Immature natural killer cell (primary cell): ENCODE measurements at regions not wholly inside any gene's neighbourhood (a gene's known extent, or its start where the extent isn't known, plus 50 kb on each side); places are given as distances from the start of the nearest gene placed in this dataset.

Experiments
- DNase-seq, 3 donors: peaks; one replicate each; pipeline ENCODE4 v3.0.0; 2022; ENCODE audit warnings: mixed read lengths in 1 of 3
- H3K27ac Mint-ChIP-seq, 6 donors: one replicate each; pipeline ENCODE4 v1.8.0; 2020; ENCODE audit warnings: mixed read lengths in 6 of 6, mild to moderate bottlenecking in 5 of 6, inconsistent platforms in 4 of 6, moderate library complexity in 3 of 6
- H3K27me3 Mint-ChIP-seq, 3 donors: one replicate each; pipeline ENCODE4 v1.8.0; 2020 to 2021; ENCODE audit warnings: low read depth in 3 of 3, mild to moderate bottlenecking in 3 of 3, mixed read lengths in 3 of 3, moderate library complexity in 3 of 3, inconsistent platforms in 1 of 3
- H3K36me3 Mint-ChIP-seq, 3 donors: one replicate each; pipeline ENCODE4 v1.8.0; 2020; ENCODE audit warnings: mixed read lengths in 3 of 3, inconsistent platforms in 2 of 3, mild to moderate bottlenecking in 2 of 3
- H3K4me1 Mint-ChIP-seq, 2 donors: one replicate each; pipeline ENCODE4 v1.8.0; 2020; ENCODE audit warnings: inconsistent platforms in 2 of 2, mild to moderate bottlenecking in 2 of 2, mixed read lengths in 2 of 2, moderate library complexity in 1 of 2
- H3K4me3 Mint-ChIP-seq, 5 donors: one replicate each; pipeline ENCODE4 v1.8.0; 2020; ENCODE audit warnings: mild to moderate bottlenecking in 5 of 5, mixed read lengths in 5 of 5, inconsistent platforms in 3 of 5, moderate library complexity in 3 of 5
- H3K9me3 Mint-ChIP-seq, 6 donors: one replicate each; pipeline ENCODE4 v1.8.0; 2020; ENCODE audit warnings: mild to moderate bottlenecking in 6 of 6, mixed read lengths in 6 of 6, inconsistent platforms in 4 of 6, moderate library complexity in 3 of 6

- no peak overlapping the region for H3K27ac Mint-ChIP-seq
- H3K9me3 Mint-ChIP-seq: no peaks in the 10 kb centered on the region
- no peaks in the 10 kb centered on the region for H3K27me3 Mint-ChIP-seq
- H3K4me1 Mint-ChIP-seq: no peaks in the 10 kb centered on the region
- DNase-seq: no peak
- no peaks in the 10 kb centered on the region for H3K36me3 Mint-ChIP-seq
- no peak overlapping the region for H3K4me3 Mint-ChIP-seq
Measured at GRCh38 chr1:239436286-239436685, 49.9 kb downstream of the CHRM3 start.

DNA sequence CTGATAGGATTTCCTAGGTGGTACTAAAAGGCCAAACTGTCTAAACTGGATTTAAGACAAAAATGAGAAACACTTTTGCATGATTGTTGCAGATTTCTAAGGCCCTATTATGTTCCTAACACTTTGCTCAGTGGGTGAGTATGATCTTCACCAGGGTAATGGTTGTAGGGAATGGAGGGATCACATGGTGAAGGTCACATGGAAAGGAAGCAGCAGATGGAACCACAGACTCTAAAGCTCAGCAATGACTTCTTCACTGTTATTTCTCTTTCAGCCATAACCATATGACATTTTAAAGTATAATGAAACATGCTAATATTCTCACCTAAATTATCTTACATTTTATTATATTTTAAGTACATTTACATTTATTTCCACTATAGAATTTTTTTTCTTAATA, 51.5 kb downstream of the CHRM3 start:
- no peaks in the 10 kb centered on the region for H3K9me3 Mint-ChIP-seq

GRCh38 chr1:239438891-239439290, 52.5 kb downstream of the CHRM3 start:
- no peak overlapping the region for H3K4me3 Mint-ChIP-seq
- no peaks in the 10 kb centered on the region for H3K9me3 Mint-ChIP-seq
- no peak for DNase-seq
- H3K36me3 Mint-ChIP-seq: no peaks in the 10 kb centered on the region
- H3K27ac Mint-ChIP-seq: no peak overlapping the region
- peaks cover 0 to 5% (median 0%) of the 10 kb centered on the region in 3 donors for H3K27me3 Mint-ChIP-seq
- no peaks in the 10 kb centered on the region for H3K4me1 Mint-ChIP-seq

More for the DNA sequence above, 51.5 kb downstream of the CHRM3 start:
- no peak overlapping the region for H3K27ac Mint-ChIP-seq
- H3K36me3 Mint-ChIP-seq: no peaks in the 10 kb centered on the region
- H3K27me3 Mint-ChIP-seq: peaks cover 0 to 5% (median 0%) of the 10 kb centered on the region in 3 donors
- no peaks in the 10 kb centered on the region for H3K4me1 Mint-ChIP-seq
- H3K4me3 Mint-ChIP-seq: no peak overlapping the region
- DNase-seq: no peak

DNA sequence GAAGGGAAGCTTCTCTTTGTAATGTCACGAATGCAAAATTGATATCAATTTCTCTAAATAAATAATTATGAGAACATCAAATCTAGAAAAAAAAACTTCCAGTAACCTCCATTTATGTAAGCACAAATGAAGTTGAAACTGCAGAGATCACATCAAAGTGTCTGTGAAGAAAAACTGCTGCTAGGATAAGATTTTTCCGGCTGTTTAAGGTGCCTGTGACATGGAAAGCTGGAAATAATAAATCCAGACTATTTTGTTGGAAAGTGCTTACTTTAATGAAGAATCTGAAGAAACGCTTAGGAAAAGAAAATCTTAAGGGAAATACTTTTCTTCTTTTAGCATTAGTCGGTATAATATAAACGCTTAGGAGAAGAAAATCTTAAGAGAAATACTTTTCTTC, 57.0 kb downstream of the CHRM3 start:
- Mint-ChIP-seq H3K4me1 (no peaks in the 10 kb centered on the region), H3K9me3 (no peaks in the 10 kb centered on the region), H3K36me3 (no peaks in the 10 kb centered on the region), H3K27me3 (peaks cover 0 to 5% (median 0%) of the 10 kb centered on the region in 3 donors), H3K27ac (no peak overlapping the region), H3K4me3 (no peak overlapping the region)
- DNase-seq: no peak

DNA sequence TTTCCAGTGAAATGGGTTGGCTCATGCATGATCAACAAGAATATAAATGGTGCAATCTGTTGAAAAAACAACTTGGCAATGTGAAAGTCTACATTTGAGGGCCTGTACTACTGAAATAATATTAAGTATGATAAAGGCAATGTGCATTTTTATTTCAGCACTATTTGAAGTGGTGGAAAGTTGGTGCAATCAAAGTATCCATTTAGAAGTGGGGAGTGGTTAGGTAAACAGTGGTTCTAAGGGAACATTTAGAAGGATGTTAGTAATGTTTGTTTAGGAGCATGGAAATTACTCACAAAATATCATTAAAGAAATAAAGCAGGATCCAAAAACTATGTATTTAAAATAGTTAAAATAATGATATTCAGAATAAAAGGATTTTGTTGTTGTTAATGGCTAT, 60.2 kb downstream of the CHRM3 start:
- H3K27ac Mint-ChIP-seq: no peak overlapping the region
- no peak overlapping the region for H3K4me3 Mint-ChIP-seq
- no peaks in the 10 kb centered on the region for H3K9me3 Mint-ChIP-seq
- H3K4me1 Mint-ChIP-seq: no peaks in the 10 kb centered on the region
- H3K36me3 Mint-ChIP-seq: no peaks in the 10 kb centered on the region
- DNase-seq: no peak
- H3K27me3 Mint-ChIP-seq: peaks cover 0 to 5% (median 0%) of the 10 kb centered on the region in 3 donors

DNA sequence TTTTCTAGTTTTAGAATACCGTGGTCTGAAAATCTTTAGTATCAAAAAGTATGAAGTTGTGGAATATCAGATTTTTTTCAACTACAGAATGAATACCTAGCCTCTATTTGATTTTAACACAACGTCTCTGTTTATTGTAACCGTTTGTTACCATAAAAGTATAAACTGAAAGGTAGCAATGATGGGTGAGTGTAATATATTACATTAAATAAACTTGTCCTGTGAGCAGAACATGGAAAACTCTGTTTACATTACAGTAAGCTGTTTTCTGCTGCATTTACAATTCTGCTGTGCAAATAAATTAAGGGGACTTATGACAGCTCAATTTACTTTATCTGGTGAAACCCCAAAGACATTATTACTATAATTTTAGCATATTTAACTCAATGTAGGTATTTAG, 62.5 kb downstream of the CHRM3 start:
- DNase-seq: no peak
- Mint-ChIP-seq H3K27ac (no peak overlapping the region), H3K27me3 (no peaks in the 10 kb centered on the region), H3K9me3 (peaks cover 0 to 2% (median 0%) of the 10 kb centered on the region in 6 donors), H3K36me3 (no peaks in the 10 kb centered on the region), H3K4me3 (no peak overlapping the region), H3K4me1 (no peaks in the 10 kb centered on the region)

DNA sequence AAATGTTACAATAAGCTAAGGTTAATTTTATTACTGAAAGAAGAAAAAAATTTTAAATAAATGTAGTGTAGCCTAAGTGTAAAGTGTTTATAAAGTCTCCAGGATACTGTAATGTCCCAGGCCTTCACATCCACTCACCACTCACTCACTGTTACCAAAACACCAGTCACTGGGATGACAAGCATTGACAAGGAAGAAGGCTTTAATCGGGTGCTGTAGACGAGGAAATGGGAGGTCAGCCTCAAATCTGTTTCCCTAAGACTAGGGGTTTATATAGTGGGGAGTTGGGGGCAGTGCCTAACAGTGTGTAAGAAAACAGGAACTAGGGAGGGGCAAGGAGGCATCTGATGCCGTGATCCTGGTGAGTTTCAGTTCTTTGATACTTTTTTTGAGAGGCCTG, 69.4 kb downstream of the CHRM3 start:
- peaks cover 0 to 4% (median 0%) of the 10 kb centered on the region in 6 donors for H3K9me3 Mint-ChIP-seq
- no peak overlapping the region for H3K27ac Mint-ChIP-seq
- no peak for DNase-seq
- peaks cover 0 to 4% (median 0%) of the 10 kb centered on the region in 3 donors for H3K27me3 Mint-ChIP-seq
- H3K36me3 Mint-ChIP-seq: no peaks in the 10 kb centered on the region
- peaks cover 17 to 20% of the 10 kb centered on the region in 2 donors for H3K4me1 Mint-ChIP-seq
- H3K4me3 Mint-ChIP-seq: no peak overlapping the region

DNA sequence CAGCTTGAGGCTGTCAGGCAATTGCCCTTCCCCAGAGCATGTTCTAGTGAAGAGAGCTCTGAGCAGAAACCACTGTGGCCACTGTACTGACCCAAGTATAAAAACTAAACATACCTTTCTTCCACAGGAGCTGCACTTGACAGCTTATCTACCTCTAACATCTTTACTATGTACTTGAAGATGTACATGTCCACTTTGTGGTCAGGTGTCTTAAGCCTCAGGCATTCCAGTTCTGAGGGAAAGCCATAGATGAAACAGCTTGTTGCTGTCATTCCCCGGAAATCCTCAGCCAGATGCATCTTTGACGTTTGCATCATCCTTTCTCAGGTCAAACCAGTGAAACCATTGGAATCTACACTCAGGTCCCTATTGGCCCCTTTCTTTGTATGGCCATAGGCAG, 70.4 kb downstream of the CHRM3 start:
- no peaks in the 10 kb centered on the region for H3K36me3 Mint-ChIP-seq
- H3K9me3 Mint-ChIP-seq: peaks cover 0 to 4% (median 0%) of the 10 kb centered on the region in 6 donors
- peaks cover 0 to 4% (median 0%) of the 10 kb centered on the region in 3 donors for H3K27me3 Mint-ChIP-seq
- DNase-seq: no peak
- H3K4me1 Mint-ChIP-seq: peaks cover 17 to 20% of the 10 kb centered on the region in 2 donors
- H3K4me3 Mint-ChIP-seq: no peak overlapping the region
- no peak overlapping the region for H3K27ac Mint-ChIP-seq

- peaks cover 0 to 4% (median 0%) of the 10 kb centered on the region in 3 donors for H3K27me3 Mint-ChIP-seq
- DNase-seq: no peak
- H3K4me1 Mint-ChIP-seq: peaks cover 17 to 20% of the 10 kb centered on the region in 2 donors
- H3K9me3 Mint-ChIP-seq: peaks cover 0 to 4% (median 0%) of the 10 kb centered on the region in 6 donors
- H3K4me3 Mint-ChIP-seq: peak overlapping the region; percentile 29 to 78 (median 50)
- no peaks in the 10 kb centered on the region for H3K36me3 Mint-ChIP-seq
- H3K27ac Mint-ChIP-seq: peak overlapping the region in 3 of 6 donors; percentile 17 to 67 (median 36)
Measured at GRCh38 chr1:239457491-239458143, 71.2 kb downstream of the CHRM3 start.

GRCh38 chr1:239458144-239458500, 71.8 kb downstream of the CHRM3 start:
- H3K4me1 Mint-ChIP-seq: peaks cover 17 to 20% of the 10 kb centered on the region in 2 donors
- no peak for DNase-seq
- no peaks in the 10 kb centered on the region for H3K36me3 Mint-ChIP-seq
- peaks cover 0 to 4% (median 0%) of the 10 kb centered on the region in 6 donors for H3K9me3 Mint-ChIP-seq
- peaks cover 0 to 4% (median 0%) of the 10 kb centered on the region in 3 donors for H3K27me3 Mint-ChIP-seq
- peak overlapping the region; percentile 29 to 78 (median 50) for H3K4me3 Mint-ChIP-seq
- peak overlapping the region in 3 of 6 donors; percentile 14 to 67 (median 17) for H3K27ac Mint-ChIP-seq

DNA sequence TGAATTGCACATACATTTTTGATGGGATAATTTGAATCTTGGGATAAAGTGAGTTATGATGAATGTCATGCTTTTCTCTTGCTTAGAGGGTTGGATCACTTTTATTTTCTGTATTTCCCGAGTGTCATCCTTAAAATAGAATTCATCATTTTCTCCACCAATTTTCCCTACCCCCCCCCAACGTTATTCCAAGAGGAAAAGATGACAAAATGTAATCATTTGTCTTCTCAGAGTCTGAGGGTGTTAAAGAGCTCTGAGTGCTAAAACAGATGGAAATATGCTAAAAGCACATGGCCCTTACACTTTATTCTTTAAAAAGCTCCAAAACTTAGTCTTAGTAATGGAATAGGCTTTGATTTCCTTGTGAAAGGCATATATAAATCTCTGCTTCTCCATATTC, 81.4 kb downstream of the CHRM3 start:
- H3K4me3 Mint-ChIP-seq: no peak overlapping the region
- H3K36me3 Mint-ChIP-seq: peaks cover 0 to 4% (median 0%) of the 10 kb centered on the region in 3 donors
- H3K4me1 Mint-ChIP-seq: no peaks in the 10 kb centered on the region
- DNase-seq: no peak
- no peak overlapping the region for H3K27ac Mint-ChIP-seq
- H3K9me3 Mint-ChIP-seq: no peaks in the 10 kb centered on the region
- peaks cover 0 to 4% (median 2%) of the 10 kb centered on the region in 3 donors for H3K27me3 Mint-ChIP-seq

DNA sequence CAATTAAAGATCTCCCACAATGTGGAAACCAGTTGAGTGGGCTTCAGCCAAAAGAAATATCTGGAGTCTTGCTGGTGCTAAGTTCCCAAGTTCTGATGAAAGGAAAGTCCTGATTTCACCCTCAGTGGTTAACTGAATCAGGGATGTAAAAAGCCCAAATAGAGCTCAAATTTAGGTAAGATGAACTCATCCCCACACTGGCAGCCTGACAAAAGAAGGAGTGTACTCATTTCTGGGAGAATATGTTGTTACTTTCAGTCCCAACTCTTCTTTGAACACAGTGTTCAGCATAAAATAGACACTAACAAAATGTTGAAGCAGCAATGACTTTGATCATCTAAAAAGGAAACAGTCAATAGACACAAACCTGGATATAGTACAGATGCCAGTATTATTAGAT, 91.7 kb downstream of the CHRM3 start:
- H3K36me3 Mint-ChIP-seq: peaks cover 0 to 9% (median 3%) of the 10 kb centered on the region in 3 donors
- H3K27me3 Mint-ChIP-seq: peaks cover 0 to 1% (median 1%) of the 10 kb centered on the region in 3 donors

DNA sequence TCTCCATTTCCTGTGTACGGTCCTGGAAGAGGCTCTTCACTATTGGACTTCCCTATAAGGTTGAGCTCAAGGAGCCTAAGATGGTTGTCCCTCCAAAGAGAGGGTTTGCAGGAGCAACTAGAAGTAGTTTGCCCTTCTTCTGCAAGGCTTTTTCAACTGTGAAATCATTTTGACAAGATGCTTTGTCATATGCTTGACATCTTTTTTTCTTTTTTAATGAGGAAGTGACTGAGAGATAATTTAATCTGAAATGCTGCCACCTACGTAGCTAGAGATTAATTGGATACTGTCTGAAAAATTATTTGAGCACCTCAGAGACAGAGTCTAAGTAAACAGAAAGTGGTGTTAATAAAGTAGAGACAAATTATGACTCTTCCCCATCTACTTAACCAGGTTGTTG, 97.0 kb downstream of the CHRM3 start:
- Mint-ChIP-seq H3K27me3 (peaks cover 0 to 3% (median 0%) of the 10 kb centered on the region in 3 donors), H3K36me3 (peaks cover 0 to 8% (median 3%) of the 10 kb centered on the region in 3 donors), H3K4me1 (no peaks in the 10 kb centered on the region), H3K9me3 (peaks cover 1 to 18% (median 12%) of the 10 kb centered on the region in 6 donors), H3K4me3 (no peak overlapping the region), H3K27ac (no peak overlapping the region)
- no peak for DNase-seq

More for the DNA sequence above, 91.7 kb downstream of the CHRM3 start:
- Mint-ChIP-seq H3K4me1 (no peaks in the 10 kb centered on the region), H3K27ac (no peak overlapping the region), H3K4me3 (no peak overlapping the region), H3K9me3 (peaks cover 4 to 31% (median 15%) of the 10 kb centered on the region in 6 donors)
- DNase-seq: no peak

DNA sequence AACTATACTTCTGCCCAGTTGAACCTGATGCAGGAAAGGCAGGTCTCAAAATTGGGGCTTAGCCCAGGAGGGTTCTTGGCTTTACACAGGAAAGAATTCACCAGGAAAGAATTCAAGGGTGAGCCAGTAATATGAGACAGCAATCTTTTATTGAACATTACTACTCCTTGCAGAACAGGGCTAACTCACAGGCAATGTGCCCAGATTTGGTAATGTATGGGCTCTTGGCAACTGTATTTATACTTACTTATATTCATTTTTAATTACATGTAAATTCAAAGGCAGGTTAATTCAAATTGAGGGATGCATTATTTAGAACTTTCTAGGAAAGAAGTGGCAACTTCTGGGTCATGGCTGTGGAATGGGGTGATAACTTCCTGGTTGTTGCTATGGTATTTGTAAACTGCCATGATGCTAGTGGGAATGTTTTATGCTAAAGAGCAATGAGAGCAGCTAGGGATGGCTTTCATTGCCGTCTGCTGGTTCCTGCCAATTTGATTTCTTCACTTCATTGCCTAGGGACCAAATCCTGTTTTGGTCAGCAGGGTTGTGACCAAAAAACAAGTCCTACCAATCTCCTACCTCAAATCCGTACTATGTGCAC, 107.5 kb downstream of the CHRM3 start:
- no peaks in the 10 kb centered on the region for H3K36me3 Mint-ChIP-seq
- no peak overlapping the region for H3K27ac Mint-ChIP-seq
- no peak for DNase-seq
- no peak overlapping the region for H3K4me3 Mint-ChIP-seq
- H3K4me1 Mint-ChIP-seq: no peaks in the 10 kb centered on the region
- peaks cover 0 to 2% (median 0%) of the 10 kb centered on the region in 6 donors for H3K9me3 Mint-ChIP-seq
- H3K27me3 Mint-ChIP-seq: peaks cover 0 to 3% (median 1%) of the 10 kb centered on the region in 3 donors
